NCI-H446 treated with DMSO at 0.1 percent for 48 hours (cell line): ENCODE measurements at regions not wholly inside any gene's neighbourhood (a gene's known extent, or its start where the extent isn't known, plus 50 kb on each side); places are given as distances from the start of the nearest gene placed in this dataset.
"Not testable (repeated sequence)": the region's sequence is repeated elsewhere in the genome, so short reads cannot be mapped to it uniquely, and the experiment has no call there.

Experiments
- DNase-seq: peaks from one replicate; lab custom pipeline; 2025; lab: John Stamatoyannopoulos, UW

DNA sequence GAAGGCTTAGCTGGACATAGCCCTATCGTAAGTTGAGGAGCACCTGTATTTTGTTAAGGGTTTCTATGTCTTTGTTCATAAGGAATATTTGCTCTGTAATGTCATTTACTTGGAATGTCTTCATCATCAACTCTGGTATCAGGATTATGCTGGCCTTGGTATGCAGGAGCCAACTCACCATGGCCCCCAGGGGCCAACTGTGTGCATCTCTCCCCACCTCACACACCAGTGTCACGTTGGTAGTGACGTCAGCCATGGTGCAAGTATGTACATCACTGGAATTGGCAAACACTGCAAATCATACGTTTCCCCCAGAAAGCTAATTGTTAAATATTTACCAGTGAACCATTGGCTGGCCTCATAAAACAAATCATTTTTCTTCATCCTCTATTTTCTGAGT is 70.8 kb downstream of the YTHDF1 start:
- no peak for DNase-seq

DNA sequence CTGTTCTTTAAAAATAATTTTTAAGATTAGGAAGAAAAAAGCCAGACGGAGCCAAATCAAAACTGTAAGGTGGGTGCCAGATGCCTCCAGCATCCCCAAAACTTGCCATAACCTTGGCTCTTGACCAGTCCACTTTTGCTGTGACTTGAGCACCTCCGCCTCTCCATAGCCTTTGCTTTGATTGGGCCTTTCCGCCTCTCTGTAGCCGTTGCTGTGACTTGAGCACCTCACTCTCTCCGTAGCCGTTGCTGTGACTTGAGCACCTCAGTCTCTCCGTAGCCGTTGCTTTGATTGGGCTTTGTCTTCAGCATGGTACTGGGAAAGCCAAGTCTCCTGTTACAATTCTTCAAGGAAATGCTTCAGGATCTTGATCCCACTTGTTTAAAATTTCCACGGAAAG is 73.0 kb downstream of the YTHDF1 start:
- DNase-seq = no peak

DNA sequence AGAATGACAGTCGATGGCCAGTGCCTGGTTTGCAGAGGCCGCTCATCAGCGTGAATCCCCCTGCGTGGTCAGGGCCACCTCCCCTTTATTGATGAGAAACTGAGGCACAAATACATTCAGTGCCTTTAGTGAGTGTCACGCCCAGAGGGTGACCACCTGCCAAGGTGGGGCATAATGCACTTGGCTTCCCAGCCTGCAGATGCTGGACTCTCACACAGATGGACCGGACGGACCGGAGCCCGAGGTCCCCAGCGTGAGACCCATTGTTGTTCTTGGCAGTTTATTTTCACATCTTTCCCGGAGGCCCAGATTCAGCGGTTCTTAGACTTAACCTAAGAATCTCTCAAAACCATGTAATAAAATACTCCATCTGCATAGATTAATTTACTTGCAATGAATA is 74.4 kb downstream of the YTHDF1 start:
- no peak for DNase-seq

DNA sequence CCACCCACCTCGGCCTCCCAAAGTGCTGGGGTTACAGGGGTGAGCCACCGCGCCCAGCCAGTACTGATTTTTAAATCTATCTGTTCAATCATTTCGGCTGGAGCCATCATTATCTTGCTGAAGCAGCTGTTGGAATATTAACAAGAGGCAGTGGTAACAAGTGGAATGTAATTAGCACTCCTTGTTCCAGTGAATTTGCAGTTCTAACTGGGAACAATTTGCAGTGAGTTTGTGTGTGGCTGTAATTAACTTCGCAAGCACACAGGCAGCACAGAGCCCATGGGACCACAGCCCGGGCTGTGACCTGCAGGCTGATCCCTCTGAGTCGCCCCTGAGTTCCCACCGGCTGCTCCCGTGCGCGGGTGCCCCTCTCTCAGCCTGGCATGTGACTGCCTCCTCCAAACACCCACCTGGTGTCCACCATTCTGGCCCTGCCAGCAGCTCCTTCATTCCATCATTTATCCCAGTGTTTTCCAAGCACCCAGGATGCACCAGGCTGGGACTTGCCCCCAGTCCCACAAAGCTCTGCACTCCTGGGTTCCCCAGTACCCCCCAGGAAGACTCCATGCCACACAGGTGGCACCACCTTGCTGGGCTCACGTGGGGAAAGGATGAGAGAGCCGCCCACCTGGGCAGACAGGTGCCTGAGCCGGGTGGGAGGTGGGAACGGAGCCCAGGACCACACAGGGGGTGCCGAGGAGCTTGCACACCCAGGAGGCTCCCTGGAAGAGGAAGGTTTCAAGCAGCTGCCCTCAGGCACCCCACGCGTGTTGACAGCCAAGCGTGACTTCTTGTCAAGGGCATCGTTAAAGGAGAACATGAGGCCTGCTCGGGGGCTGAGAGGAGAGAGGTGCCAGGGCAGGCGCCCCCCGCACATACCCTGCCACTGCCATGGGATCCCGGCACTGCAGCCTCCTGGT is 75.2 kb downstream of the YTHDF1 start:
- DNase-seq = no peak

DNA sequence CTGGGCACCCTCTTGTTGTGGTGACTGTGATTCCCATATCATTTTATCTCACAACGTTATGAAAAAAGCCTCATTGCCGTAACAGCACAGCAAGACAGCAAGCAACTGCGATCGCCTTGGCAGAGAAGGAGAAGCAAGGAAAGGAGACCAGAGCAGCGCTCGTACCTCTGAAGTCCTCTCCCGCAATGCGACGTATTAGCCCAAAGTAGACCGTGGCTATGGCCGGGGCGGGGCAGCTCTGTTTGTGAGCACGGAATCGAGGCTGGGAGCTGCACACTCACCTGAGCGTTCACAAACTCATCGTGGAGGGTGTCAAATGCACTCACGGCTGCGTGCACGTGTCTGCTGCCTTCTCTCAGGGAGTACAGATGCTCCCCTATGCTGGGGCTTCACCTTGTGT is 76.1 kb downstream of the YTHDF1 start:
- DNase-seq = no peak

DNA sequence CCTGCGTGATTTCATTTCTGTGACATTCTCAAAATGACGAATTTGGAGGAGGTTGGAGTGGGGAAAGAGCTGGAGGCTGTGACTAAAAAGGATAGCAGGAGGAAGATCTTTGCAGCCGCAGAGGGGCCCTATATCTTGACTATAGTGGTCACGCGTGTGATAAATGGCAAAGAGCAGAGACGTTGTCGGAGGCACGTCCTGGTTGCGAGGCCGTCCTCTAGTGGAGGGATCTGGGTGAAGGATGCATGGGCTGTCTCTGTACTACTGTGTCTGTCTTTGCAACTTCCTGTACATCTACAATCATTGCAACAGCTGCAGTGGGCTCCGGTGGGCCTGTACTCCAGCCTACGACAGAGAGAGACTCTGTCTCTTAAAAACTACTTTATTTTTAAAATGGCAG is 76.6 kb downstream of the YTHDF1 start:
- DNase-seq = no peak

DNA sequence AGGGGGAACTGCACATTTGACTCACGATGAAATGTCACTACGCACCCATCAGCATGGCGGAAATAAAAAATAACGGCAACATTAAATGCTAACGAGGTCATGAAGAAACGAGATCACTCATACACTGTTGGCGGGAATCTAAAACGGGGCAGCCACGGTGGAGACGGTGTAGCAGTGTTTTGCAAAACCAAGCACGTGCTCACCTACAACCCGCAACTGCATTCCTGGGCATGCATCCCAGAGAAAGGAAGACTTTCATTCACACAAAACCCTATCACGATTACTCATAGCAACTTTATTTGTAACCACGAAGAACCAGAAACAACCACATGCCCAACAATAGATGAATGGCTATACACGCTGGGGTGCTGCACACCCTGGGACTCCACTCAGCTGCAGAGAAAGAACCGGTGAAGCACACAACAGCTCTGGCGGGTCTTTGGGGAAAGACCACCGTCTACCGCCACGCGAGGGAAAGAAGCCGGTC is 77.0 kb downstream of the YTHDF1 start:
- DNase-seq = no peak

DNA sequence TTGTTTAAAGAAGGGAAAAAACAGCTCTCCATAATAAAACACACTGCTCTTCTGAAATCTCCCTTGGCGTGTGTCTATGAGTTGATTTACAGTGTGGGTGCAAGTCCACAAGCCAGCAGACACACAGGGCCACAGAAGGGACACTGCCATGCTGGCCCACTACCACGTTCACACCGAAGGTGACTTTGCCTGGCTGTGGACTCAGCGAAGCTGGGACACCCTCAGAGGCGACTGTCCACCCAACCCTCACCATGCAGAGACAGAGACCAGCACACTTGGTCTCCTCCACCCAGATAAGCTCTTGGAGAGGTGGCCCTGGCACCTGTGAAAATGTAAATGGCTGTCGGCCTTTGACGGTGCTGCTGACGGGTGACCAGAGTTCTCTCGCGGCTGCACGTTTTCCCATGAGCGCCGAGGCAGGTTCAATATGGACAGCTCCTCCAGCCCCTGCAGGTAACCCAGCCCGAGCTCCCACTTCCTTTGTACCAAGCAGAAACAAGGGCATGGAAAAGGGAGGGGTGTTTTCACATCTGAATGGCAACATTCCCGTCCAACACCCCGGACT is 78.0 kb downstream of the YTHDF1 start:
- no peak for DNase-seq

DNA sequence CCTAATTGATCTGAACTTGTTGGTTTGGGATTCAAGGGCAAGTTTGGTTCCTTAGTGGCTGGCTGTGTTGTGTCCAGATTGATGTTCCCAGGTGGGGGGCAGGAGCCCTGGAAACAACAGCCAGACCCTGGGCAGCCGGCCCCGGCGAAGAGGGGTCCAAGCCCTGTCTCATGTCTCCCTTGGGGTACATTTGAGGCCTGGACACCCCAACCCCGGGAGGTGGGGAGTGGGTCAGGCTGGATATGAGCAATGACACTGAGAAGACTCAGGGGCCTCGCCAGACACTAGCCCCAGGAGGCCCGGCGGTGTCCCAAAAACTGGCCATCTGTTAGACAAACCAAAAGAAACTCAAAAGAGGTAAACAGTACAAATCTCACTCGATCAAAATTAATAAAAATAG is 79.6 kb downstream of the YTHDF1 start:
- no peak for DNase-seq

DNA sequence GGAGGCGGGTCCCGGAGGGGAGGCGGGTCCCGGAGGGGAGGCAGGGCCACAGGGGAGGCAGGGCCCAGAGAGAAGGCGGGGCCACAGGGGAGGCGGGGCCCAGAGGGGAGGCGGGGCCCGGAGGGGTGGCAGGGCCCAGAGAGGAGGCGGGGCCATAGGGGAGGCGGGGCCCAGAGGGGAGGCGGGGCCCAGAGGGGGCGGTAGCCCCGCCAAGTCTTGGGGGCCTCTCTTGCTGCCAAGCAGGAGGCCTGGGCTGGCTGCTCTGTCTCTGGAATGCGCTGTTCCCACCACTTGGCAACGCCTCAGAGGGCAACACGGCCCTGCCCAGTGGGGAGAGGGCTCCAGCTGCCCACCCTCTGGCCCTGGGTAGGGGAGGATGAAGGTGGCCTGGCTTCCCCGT is 80.5 kb downstream of the YTHDF1 start:
- DNase-seq = no peak

DNA sequence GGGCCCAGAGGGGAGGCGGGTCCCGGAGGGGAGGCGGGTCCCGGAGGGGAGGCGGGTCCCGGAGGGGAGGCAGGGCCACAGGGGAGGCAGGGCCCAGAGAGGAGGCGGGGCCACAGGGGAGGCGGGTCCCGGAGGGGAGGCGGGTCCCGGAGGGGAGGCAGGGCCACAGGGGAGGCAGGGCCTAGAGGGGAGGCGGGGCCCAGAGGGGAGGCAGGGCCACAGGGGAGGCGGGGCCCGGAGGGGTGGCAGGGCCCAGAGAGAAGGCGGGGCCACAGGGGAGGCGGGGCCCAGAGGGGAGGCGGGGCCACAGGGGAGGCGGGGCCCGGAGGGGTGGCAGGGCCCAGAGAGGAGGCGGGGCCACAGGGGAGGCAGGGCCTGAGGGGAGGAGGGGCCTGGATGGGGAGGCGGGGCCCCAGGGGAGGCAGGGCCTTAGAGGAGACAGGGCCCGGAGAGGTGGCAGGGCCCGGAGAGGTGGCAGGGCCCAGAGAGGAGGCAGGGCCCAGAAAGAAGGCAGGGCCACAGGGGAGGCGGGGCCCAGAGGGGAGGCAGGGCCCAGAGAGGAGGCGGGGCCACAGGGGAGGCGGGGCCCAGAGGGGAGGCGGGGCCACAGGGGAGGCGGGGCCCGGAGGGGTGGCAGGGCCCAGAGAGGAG is 81.1 kb downstream of the YTHDF1 start:
- DNase-seq = not testable (repeated sequence)

DNA sequence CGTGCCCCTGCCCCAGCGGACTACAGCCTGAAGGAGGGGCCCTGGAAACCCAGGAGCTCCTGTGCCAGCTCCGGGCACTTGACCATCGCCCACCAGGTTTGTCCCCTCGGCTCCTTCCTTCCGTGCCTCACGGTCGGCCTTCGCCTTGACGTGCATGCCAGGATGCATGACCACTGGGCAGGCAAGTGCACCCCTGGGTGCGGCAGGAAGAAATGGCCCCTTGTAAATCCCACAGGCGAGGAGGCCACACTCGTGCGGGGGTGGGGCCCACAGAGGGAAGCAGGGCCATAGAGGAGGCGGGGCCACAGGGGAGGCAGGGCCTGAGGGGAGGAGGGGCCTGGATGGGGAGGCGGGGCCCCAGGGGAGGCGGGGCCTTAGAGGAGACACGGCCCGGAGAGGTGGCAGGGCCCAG is 81.7 kb downstream of the YTHDF1 start:
- no peak for DNase-seq

DNA sequence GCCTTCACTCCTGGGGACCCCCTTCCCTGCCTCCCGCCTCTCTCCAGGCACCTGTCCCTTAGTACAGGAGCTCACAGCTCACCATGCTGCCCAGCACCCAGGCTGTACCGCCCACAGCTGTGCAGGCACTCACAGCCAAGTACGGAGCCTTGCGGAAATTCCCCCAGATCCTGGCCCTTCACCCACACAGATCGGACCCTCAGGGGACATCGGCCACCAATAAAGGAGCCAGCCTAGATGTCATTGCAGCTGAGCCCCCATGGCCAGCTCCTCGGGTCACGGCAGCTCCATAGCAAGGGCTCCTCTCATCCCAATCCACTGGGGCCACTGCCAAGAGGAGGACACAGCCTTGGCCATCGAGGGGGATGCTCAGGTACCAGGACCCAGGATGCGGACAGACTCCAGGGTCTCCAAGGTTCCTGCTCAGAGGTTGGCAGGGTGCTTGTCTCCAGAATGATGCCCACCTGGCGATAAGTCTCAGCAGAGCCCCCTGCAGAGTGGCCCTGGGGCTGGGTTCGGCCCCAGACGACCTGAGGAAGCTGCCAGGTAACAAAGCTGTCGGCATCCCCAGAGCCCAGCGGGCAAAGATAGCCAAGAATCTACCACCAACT is 82.3 kb downstream of the YTHDF1 start:
- no peak for DNase-seq

DNA sequence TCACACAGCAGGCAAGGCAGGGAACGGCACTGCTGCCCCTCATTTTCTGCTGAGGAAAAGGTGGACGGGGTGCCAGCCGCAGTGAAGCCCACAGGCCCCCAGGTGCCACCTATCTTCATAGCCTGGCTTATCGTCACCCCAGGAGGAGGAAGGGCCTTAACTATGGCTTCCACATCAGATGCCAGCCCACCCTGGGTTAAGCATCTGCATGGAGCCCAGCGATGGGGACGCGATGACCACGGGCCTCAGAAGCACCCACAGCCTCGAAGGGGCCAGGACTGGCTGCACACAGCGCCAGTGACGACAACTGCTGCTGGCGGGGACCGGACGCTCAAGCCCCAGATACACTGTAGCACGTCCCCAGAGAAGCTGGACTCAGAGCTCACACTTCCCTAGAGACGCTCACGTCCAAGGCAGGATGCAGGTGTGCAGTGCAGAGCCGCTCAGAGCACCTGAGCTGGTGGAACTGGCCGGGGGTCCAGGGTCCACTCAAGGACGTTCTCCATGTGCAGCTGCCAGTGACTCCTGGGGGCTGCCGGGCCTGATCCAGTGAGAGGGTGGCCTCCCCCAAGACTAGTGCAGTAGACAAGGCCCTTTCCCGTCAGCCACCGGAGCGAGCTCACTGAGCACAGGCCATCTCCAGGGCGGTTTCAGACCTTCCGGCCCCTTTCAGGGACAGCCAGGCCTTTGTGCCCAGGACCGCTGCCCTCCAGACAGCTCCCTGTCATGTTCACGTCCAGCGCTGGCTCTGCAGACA is 83.0 kb downstream of the YTHDF1 start:
- DNase-seq = no peak

DNA sequence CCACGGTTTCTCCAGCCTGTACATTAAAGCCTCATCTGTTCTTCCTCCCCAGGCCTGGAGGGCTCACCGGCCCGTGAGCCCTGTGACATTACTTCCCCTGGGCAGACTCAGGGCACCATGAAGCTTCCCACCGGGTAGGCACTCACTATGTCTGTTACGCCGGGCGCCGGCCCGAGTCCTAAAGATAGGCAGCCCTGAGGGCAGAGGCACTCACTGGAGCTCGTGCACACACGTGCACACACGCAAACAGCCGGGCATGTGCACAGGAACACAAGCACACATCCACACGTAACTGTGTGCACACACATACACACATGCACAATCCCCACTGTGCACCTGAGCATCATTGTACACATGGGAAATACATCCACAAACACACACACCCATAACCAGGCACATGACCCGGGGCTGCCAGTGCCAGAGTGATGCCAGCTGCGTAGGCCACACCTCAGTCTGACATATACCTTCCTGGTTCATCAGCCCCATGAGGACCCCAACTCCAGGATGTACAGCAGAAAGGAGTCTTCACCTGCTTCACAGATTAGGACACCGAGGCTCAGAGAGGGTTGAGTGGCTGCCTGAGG is 83.7 kb downstream of the YTHDF1 start:
- no peak for DNase-seq

DNA sequence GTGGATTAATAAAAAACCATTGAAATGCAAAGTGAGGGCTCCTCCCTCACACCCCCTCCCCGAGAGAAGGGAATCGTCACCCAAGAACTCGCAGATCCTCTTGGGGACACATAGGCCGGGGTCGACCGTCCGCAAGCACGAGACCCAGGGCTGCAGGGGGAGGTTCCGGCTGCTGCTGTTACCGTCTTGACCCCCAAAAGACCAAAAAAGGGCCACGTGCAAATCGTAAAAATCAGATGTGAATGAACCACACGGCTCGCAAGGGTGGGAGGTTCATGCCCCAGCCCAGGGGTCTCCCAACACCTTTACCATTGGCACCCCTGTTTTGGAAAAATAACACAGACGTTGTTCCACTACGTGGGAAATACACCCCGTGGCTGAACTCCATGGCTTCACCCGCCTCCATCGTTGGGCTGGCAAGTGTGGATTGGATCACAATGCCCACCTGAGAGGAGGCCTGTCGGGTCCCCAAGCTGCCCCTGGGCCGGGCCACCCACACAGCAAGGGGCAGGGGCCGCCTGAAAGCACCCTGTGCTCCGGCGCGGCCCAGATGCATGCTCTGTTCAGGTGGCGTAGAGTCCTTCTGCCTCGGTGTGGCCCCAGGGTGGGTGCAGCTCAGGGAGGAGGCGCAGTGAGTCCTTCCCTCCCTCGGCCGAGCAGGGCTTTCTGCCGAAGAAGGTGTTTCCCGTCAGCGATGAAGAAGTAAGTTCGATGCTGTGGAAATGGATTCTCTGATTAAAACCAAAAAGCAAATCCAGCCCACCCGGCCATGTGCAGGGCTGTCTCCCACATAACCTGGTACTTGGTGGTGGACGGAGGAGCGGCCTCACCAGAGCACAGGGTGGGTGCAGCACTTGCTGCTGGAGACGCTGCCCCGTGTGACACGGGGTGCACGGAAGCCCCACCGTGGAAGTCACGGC is 85.0 kb downstream of the YTHDF1 start:
- DNase-seq = no peak

DNA sequence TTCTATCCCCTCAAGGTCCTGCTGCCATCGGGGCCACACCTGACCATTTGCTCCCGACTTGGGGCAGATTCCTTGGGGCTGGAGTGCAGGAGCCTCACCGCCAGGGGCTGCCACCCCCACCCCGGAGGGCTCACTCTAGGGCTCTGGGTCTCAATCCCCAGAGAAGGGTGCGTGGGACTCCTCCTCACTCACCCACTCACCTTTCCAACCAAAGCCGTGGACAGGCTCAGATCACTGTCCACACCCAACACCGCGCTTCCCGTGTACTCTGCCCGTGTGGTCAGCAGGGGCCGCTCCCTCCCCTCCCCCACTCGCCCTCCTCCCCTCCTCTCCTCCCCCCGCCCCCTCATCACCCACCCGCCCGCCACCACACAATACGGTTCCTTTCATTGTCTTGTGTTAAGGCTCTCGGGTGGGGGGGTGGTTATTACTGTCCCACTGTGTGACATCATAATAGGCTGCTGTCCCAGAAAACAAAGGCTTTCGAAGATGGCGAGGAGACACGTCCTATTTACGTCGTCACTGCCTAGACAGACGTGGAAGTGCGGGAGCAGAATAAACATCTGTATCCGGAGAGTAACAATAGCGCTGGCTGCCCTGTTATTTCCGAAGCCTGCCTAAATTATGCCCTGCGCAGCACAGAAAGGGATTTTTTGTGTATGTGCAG is 85.8 kb downstream of the YTHDF1 start:
- DNase-seq = no peak

DNA sequence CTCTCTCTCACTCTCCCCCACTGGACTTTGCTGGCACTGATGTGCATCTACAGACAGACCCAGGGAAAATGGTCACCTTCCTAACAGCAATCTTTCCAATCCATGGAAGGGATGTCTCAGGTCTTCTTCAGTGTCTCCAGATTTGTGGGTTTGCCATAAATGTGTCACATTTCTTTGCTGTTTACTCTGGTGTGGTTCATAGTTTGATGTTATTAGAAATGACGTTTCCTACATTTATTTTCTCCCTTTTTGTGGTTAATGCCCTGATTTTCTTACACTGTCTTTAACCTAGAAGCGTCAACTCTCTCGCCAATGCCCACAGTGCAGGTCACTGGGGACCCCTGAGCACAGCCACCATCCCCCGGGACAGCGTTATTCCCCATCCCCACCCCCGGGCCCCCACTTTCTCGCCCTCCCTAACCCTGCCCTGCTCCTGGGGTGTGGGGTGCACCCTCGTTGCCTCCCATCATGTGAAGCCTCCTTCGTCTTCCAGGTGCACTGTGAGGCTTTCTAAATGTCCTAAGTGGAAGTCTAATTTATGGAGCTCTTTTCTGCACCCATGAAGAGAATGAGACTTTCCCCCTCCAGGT is 86.5 kb downstream of the YTHDF1 start:
- DNase-seq = no peak

DNA sequence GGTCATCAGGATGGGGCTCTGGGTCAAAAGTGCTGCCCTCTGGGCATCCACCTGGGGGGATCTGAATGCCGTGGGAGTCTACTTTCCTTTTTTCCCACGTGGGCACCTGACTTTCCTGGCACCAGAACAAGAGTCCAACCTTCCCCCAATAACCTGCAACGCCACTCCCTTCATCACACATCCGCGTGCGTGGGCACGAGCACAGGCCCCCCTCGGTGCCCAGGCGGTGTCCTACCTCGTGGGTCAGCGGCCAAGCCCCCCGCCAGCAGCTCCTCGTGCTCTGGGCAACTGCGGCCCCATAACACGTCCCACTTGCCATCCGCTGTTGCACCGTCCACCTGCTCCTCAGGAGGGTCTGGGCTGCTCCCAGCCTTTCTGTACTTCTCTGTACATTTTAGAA is 87.0 kb downstream of the YTHDF1 start:
- no peak for DNase-seq
